Body of pancreas (tissue), 4 donors: ENCODE measurements at regions not wholly inside any gene's neighbourhood (a gene's known extent, or its start where the extent isn't known, plus 50 kb on each side); places are given as distances from the start of the nearest gene placed in this dataset.

Experiments
- ATAC-seq: fragments of 150-250 bp; one replicate; pipeline ENCODE4 v1.9.1; 2016
- DNase-seq, 4 donors: peaks; one replicate each; pipeline ENCODE4 v3.0.0-alpha.2; 2019
- H3K27ac ChIP-seq, 4 donors: fragments of 200-600 bp; sonication (generic); 1 replicate in 3 of 4; 2 replicates in 1 of 4; pipeline versions ENCODE4 v1.5.1 to v1.6.1; 2016 to 2019; ENCODE audit warnings: mild to moderate bottlenecking in 1 of 4, mixed read lengths in 1 of 4, moderate library complexity in 1 of 4
- H3K27me3 ChIP-seq, 2 donors: fragments of 200-600 bp; sonication (generic); one replicate each; pipeline ENCODE4 v1.6.0; 2016; ENCODE audit warnings: mild to moderate bottlenecking in 1 of 2
- H3K36me3 ChIP-seq, 2 donors: fragments of 200-600 bp; sonication (generic); replicated peaks in 1 of 2; 2 replicates each; pipeline ENCODE4 v1.5.1; 2016; ENCODE audit warnings: low read depth in 2 of 2; ENCODE audit not compliant: insufficient read depth in 1 of 2
- H3K4me1 ChIP-seq: fragments of 200-600 bp; sonication (generic); one replicate; pipeline ENCODE4 v1.6.0; 2016
- H3K4me3 ChIP-seq, 2 donors: fragments of 200-600 bp; sonication (generic); 1 replicate in 1 of 2; 2 replicates in 1 of 2; pipeline ENCODE4 v1.5.1; 2016 to 2019
- H3K9me3 ChIP-seq, 3 donors: fragments of 200-600 bp; sonication (generic); 1 replicate in 2 of 3; 2 replicates in 1 of 3; pipeline ENCODE4 v1.5.1; 2016
- CTCF ChIP-seq, 7 experiments: fragments of 450-650 bp in 4 of 7; fragments of 200-600 bp in 3 of 7; sonication (generic) in 3 of 7; IDR thresholded peaks; one replicate each; pipeline ENCODE4 v1.5.1; 2016 to 2019; ENCODE audit warnings: antibody characterized with exemption in 7 of 7
- POLR2A ChIP-seq, 3 donors: fragments of 450-650 bp; IDR thresholded peaks; one replicate each; pipeline ENCODE4 v1.6.1; 2016; ENCODE audit warnings: antibody characterized with exemption in 3 of 3, mild to moderate bottlenecking in 2 of 3
- WGBS, 2 donors: methylation state at CpG; one replicate each; pipeline ENCODE4 v1.1.5; 2017; 5-methylcytosine and 5-hydroxymethylcytosine counted together
- intact Hi-C: fragments of 100-400 bp; cut with DNase I; formaldehyde crosslinking; loops from one replicate; pipeline ENCODE4 v1.15.1; 2023

GRCh38 chr9:75440914-75441313 lies 352.6 kb downstream of the OSTF1 start:
- no peak for ATAC-seq

GRCh38 chr9:75445144-75445543 lies 356.8 kb downstream of the OSTF1 start:
- Histone ChIP-seq H3K4me1 (no peaks in the 10 kb centered on the region), H3K27me3 (no peaks in the 10 kb centered on the region), H3K4me3 (no peak overlapping the region), H3K36me3 (no peaks in the 10 kb centered on the region), H3K27ac (no peak overlapping the region), H3K9me3 (no peaks in the 10 kb centered on the region)
- ATAC-seq (no peak), DNase-seq (no peak)
- no peak for TF ChIP-seq POLR2A (IDR thresholded peaks at IDR 0.05)
- no peak for TF ChIP-seq CTCF (IDR thresholded peaks at IDR 0.05)
- intact Hi-C loops: no loop called here

More at GRCh38 chr9:75440914-75441313, 352.6 kb downstream of the OSTF1 start:
- WGBS, 2 donors: 14 to 17% methylated on average over 4 of the region's 4 CpGs
- TF ChIP-seq CTCF (IDR thresholded peaks at IDR 0.05) (no peak), POLR2A (IDR thresholded peaks at IDR 0.05) (no peak)
- Histone ChIP-seq H3K4me3 (no peak overlapping the region), H3K9me3 (no peaks in the 10 kb centered on the region), H3K4me1 (no peaks in the 10 kb centered on the region), H3K27ac (no peak overlapping the region), H3K36me3 (no peaks in the 10 kb centered on the region), H3K27me3 (no peaks in the 10 kb centered on the region)
- intact Hi-C loops: no loop called here
- no peak for DNase-seq

- WGBS, 2 donors: 69 to 87% methylated on average over 1 of the region's 1 CpG
- no peaks in the 10 kb centered on the region for H3K36me3 ChIP-seq
- H3K4me3 ChIP-seq: no peak overlapping the region
- TF ChIP-seq CTCF (IDR thresholded peaks at IDR 0.05) (no peak), POLR2A (IDR thresholded peaks at IDR 0.05) (no peak)
- ATAC-seq (no peak), DNase-seq (no peak)
- no peaks in the 10 kb centered on the region for H3K4me1 ChIP-seq
- H3K27me3 ChIP-seq: no peaks in the 10 kb centered on the region
- no peaks in the 10 kb centered on the region for H3K9me3 ChIP-seq
- no peak overlapping the region for H3K27ac ChIP-seq
- intact Hi-C loops: no loop called here
These were observed 359.0 kb downstream of the OSTF1 start for GRCh38 chr9:75447281-75447680.

GRCh38 chr9:75448281-75448680 lies 360.0 kb downstream of the OSTF1 start:
- DNase-seq (peak in 1 of 4 donors; percentile 8), ATAC-seq (peak; percentile 45)
- 39 to 50% methylated on average over 2 of the region's 2 CpGs for WGBS, 2 donors
- no peak overlapping the region for H3K27ac ChIP-seq
- no peaks in the 10 kb centered on the region for H3K9me3 ChIP-seq
- H3K4me3 ChIP-seq: no peak overlapping the region
- no peaks in the 10 kb centered on the region for H3K4me1 ChIP-seq
- H3K36me3 ChIP-seq: no peaks in the 10 kb centered on the region
- TF ChIP-seq POLR2A (IDR thresholded peaks at IDR 0.05) (no peak), CTCF (IDR thresholded peaks at IDR 0.05) (no peak)
- intact Hi-C loops: no loop called here
- H3K27me3 ChIP-seq: no peaks in the 10 kb centered on the region

- DNase-seq: no peak
- no peaks in the 10 kb centered on the region for H3K36me3 ChIP-seq
- intact Hi-C loops: no loop called here
- H3K4me1 ChIP-seq: no peaks in the 10 kb centered on the region
- H3K27me3 ChIP-seq: no peaks in the 10 kb centered on the region
- H3K4me3 ChIP-seq: no peak overlapping the region
- H3K27ac ChIP-seq: no peak overlapping the region
- TF ChIP-seq POLR2A (IDR thresholded peaks at IDR 0.05) (no peak), CTCF (IDR thresholded peaks at IDR 0.05) (no peak)
- ATAC-seq: no peak
- H3K9me3 ChIP-seq: no peaks in the 10 kb centered on the region
- 75 to 76% methylated on average over 2 of the region's 2 CpGs for WGBS, 2 donors
These were observed 360.6 kb downstream of the OSTF1 start for GRCh38 chr9:75448955-75449354.
